ENCODE measurements at regions not wholly inside any gene's neighbourhood (a gene's known extent, or its start where the extent isn't known, plus 50 kb on each side); places are given as distances from the start of the nearest gene placed in this dataset.

GRCh38 chr12:43277651-43278540 is 274.1 kb downstream of the ADAMTS20 start:
- H3K18ac ChIP-seq (ENCODE audit: insufficient read length, low read depth, low read length): no peak overlapping the region
- no peak overlapping the region for H4K8ac ChIP-seq (replicated peaks; ENCODE audit: insufficient read length, low read depth, low read length)
- peaks cover 8 to 9% of the 10 kb centered on the region in 2 experiments; a peak in 3 of 5 replicates for H3K9me3 Mint-ChIP-seq
- H2BK15ac ChIP-seq (ENCODE audit: low read depth, low read length): no peak overlapping the region
- H3K79me2 ChIP-seq (ENCODE audit: insufficient read depth, low read length): no peaks in the 10 kb centered on the region
- H3K14ac ChIP-seq (ENCODE audit: insufficient read depth, low read length): no peak overlapping the region
- no peak overlapping the region for H2AFZ ChIP-seq (ENCODE audit: low read length)
- DNase-seq: no peak
- no peak for TF ChIP-seq CTCF (conservative IDR thresholded peaks at IDR 0.05)
- peak overlapping the region in 1 of 3 experiments; percentile 79; a peak in 1 of 7 replicates for H3K27ac Mint-ChIP-seq
- no peaks in the 10 kb centered on the region for H3K27me3 Mint-ChIP-seq (ENCODE audit: low read depth)
- no peak overlapping the region for H2BK20ac ChIP-seq (ENCODE audit: low read depth, low read length, poor library complexity, severe bottlenecking)
- H3K36me3 Mint-ChIP-seq (ENCODE audit: insufficient read depth in 1 of 3, low read depth in 3 of 3): peaks cover 5 to 12% (median 8%) of the 10 kb centered on the region in 3 experiments; a peak in 6 of 7 replicates
- no peak overlapping the region for H4K91ac ChIP-seq (ENCODE audit: insufficient read length, low read depth, low read length)
- H3K79me1 ChIP-seq (ENCODE audit: insufficient read depth, low read depth, low read length, poor library complexity, severe bottlenecking): no peaks in the 10 kb centered on the region
- H3K4ac ChIP-seq (ENCODE audit: low read depth, low read length): no peak overlapping the region
- H3K23ac ChIP-seq (ENCODE audit: insufficient read length, low read depth, low read length): no peak overlapping the region
- H2BK5ac ChIP-seq (ENCODE audit: insufficient read length, low read length): no peak overlapping the region
- H3K27ac ChIP-seq (ENCODE audit: insufficient read length, low read depth, low read length): no peak overlapping the region
- WGBS (ENCODE audit: extremely low coverage, insufficient read length, low lambda C conversion rate): no CpG with 5 or more reads among the region's 7 CpGs
- no peak overlapping the region for H4K5ac ChIP-seq (ENCODE audit: insufficient read length, low read depth, low read length)
- no peak overlapping the region for H3T11ph ChIP-seq (ENCODE audit: low read length)
- H3K4me3 Mint-ChIP-seq: no peak overlapping the region
- no peaks in the 10 kb centered on the region for H3K27me3 ChIP-seq (ENCODE audit: insufficient read depth, low read length)
- peaks cover 3% of the 10 kb centered on the region for H3K4me1 ChIP-seq (ENCODE audit: insufficient read depth, low read length)
- no peaks in the 10 kb centered on the region for H4K20me1 ChIP-seq (ENCODE audit: control insufficient read depth, insufficient read depth, insufficient read length)
- no peak overlapping the region for H3K9ac ChIP-seq (ENCODE audit: extremely low read depth, insufficient read length, low read length)
- no peak overlapping the region for H2AK5ac ChIP-seq (ENCODE audit: insufficient read length, low read length)
- no peak overlapping the region for H3K4me2 ChIP-seq (ENCODE audit: insufficient read depth, insufficient read length, low read length)
- no peak overlapping the region for H2BK12ac ChIP-seq (ENCODE audit: insufficient read length, low read depth, low read length)
- no peaks in the 10 kb centered on the region for H3K23me2 ChIP-seq (ENCODE audit: insufficient read length, low read depth, low read length, poor library complexity, severe bottlenecking)
- no peaks in the 10 kb centered on the region for H3K9me3 ChIP-seq (ENCODE audit: control insufficient read depth, low read depth, low read length)
- H3K4me1 Mint-ChIP-seq: peaks cover 16 to 19% of the 10 kb centered on the region in 2 experiments
- H2BK120ac ChIP-seq (ENCODE audit: low read depth, low read length, poor library complexity, severe bottlenecking): no peak overlapping the region
- H3K56ac ChIP-seq (ENCODE audit: insufficient read length, low read depth, low read length): no peak overlapping the region
